ENCODE measurements at regions not wholly inside any gene's neighbourhood (a gene's known extent, or its start where the extent isn't known, plus 50 kb on each side); places are given as distances from the start of the nearest gene placed in this dataset.

DNA sequence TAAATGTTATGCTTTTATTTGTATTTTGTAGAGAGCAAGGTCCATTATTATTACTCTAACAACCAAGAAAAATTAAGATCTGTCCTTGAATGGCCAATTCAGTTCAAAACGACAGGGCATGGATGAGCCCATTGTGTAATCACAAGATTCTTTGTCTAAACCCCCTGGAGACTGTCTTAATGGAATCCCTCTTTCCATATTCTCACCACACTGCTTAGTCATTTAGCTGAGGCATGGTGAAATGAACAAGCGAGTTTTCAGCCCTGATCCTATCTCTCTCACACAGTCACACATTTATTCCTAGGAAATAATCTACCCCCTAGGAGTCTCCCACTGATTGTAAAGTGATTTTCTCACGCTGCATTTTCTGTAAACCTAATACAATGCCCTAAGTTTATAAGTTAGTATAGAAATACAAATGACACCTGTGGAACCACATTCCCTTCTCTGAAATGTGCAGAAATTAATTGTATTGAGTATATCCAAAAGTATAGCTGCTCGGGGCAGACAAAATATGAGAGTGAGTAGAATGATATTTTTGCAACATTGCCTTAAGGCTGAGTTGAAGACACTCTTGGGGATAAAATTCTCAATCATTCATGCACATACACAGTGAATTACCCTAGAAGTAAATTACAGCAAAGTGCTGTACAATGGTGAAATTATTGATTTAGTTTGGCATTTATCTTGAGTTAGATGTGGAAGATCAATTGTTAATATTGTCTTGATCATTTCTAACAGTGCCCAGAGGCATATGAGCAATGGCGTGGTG lies 119.7 kb upstream of the PCDH7 start:
- no peak overlapping the region for H3K27ac Mint-ChIP-seq
- no peak overlapping the region for H3K4me3 Mint-ChIP-seq
- no peaks in the 10 kb centered on the region for H3K4me1 Mint-ChIP-seq (ENCODE audit: low read depth)
- intact Hi-C loops (cut with micrococcal nuclease), result no loop called here
- TF ChIP-seq, protein P1, sequence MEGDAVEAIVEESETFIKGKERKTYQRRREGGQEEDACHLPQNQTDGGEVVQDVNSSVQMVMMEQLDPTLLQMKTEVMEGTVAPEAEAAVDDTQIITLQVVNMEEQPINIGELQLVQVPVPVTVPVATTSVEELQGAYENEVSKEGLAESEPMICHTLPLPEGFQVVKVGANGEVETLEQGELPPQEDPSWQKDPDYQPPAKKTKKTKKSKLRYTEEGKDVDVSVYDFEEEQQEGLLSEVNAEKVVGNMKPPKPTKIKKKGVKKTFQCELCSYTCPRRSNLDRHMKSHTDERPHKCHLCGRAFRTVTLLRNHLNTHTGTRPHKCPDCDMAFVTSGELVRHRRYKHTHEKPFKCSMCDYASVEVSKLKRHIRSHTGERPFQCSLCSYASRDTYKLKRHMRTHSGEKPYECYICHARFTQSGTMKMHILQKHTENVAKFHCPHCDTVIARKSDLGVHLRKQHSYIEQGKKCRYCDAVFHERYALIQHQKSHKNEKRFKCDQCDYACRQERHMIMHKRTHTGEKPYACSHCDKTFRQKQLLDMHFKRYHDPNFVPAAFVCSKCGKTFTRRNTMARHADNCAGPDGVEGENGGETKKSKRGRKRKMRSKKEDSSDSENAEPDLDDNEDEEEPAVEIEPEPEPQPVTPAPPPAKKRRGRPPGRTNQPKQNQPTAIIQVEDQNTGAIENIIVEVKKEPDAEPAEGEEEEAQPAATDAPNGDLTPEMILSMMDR (IDR thresholded peaks at IDR 0.05), result no peak
- peaks cover 7% of the 10 kb centered on the region for H3K9me3 Mint-ChIP-seq
- DNase-seq (no peak), ATAC-seq (no peak)
- no peaks in the 10 kb centered on the region for H3K36me3 Mint-ChIP-seq (ENCODE audit: low read depth)
- H3K27me3 Mint-ChIP-seq, result no peaks in the 10 kb centered on the region
- ChIA-PET POLR2A (no interaction called here), CTCF (no interaction called here)

DNA sequence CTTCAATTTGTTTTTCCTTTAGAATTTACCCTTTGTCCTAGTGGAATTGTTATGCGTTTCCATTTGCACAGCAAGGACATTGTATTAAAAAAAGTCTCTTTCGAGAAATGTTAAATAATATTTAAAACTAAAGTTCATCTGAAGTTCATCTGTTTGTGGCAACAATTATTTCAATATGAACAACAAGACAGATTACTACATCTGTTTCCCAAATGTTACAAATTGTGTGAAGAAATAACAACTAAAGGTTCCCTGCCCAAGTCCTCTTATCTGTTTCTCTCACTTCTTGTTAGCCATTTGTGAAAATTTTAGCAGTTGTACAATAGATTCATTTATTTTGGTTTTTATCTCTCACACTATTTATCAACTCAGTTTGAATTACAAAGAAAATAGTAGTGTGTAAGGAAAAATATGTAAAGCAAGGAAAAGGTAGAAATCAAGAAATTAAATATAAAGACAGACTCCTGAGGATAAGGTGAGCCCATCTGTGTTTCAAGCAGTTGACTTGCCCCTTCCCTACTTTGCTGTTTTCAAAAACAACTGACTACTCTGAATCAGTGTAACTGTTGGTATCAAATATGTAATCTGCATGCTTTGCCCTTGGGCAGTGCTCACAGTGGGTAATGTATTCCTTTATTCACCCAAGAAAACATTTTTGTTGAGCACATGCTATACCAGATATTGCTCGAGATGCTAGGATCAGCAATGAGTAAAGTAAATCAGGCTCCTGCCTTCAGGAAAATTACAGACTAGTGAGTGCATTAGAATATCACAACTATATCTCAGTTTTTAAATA lies 118.9 kb upstream of the PCDH7 start:
- DNase-seq, result no peak
- H3K27ac Mint-ChIP-seq, result no peak overlapping the region
- ChIA-PET POLR2A (no interaction called here), CTCF (no interaction called here)
- TF ChIP-seq, protein P1 (IDR thresholded peaks at IDR 0.05), result no peak
- H3K9me3 Mint-ChIP-seq, result peaks cover 7% of the 10 kb centered on the region
- no peaks in the 10 kb centered on the region for H3K36me3 Mint-ChIP-seq (ENCODE audit: low read depth)
- H3K4me3 Mint-ChIP-seq, result no peak overlapping the region
- H3K4me1 Mint-ChIP-seq (ENCODE audit: low read depth), result no peaks in the 10 kb centered on the region
- ATAC-seq, result no peak
- no peaks in the 10 kb centered on the region for H3K27me3 Mint-ChIP-seq
- intact Hi-C loops (cut with micrococcal nuclease), result no loop called here

DNA sequence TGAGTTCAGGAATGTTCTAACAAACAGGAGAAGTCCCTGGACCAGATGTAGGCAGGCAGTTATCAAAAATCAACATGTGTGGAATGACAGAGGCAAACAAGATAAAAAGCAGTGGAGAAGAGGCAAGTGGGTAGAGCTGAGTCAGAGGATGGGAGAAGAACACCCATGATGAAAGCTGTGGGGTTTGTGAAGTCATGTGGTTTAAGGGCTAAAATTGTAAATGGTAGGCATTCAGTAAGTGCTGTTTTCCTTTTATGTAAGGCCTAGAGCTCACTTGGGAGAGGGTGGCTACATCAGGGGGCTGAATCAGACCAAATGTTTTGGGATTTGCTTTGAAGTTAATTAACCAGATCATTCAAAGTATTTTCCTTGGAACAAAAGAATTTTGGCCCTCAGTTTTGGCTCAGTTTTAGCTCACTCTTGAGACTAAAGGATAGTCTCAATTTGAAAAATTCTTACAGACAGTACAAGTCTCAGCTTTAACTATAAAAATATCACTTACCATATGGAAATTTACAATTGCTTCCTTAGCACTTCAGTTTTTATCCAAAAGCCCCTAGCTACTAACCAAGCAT lies 114.5 kb upstream of the PCDH7 start:
- Mint-ChIP-seq H3K36me3 (ENCODE audit: low read depth) (no peaks in the 10 kb centered on the region), H3K9me3 (peaks cover 10% of the 10 kb centered on the region), H3K4me1 (ENCODE audit: low read depth) (no peaks in the 10 kb centered on the region), H3K27me3 (no peaks in the 10 kb centered on the region), H3K4me3 (no peak overlapping the region), H3K27ac (no peak overlapping the region)
- ATAC-seq, result no peak
- TF ChIP-seq, protein P1 (IDR thresholded peaks at IDR 0.05), result no peak
- ChIA-PET POLR2A (no interaction called here), CTCF (interaction anchor here (0.6 to 0.7 kb wide), 2 partner anchors 49 to 59 kb away, joined by 3 read pairs; no protein-coding TSS in a partner anchor)
- intact Hi-C loops (cut with micrococcal nuclease), result no loop called here
- no peak for DNase-seq

DNA sequence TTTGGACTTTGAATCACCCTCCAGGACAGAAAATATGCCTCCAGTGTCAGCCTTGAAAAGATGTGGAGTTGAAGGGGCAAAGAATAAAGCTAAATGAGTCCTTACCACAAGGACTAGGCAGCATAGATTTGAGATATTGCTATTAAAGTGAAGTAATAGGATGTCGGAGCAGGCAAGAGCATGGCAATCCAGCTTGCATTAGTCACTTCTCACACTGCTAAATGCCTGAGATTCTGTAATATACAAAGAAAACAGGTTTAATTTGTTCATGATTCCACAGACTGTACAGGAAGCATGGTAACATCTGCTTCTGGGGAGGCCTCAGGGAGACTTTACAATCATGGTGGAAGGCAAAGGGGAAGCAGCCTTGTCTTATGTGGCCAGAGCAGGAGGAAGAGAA lies 109.8 kb upstream of the PCDH7 start:
- no peak overlapping the region for H3K27ac Mint-ChIP-seq
- H3K27me3 Mint-ChIP-seq, result no peaks in the 10 kb centered on the region
- ATAC-seq, result no peak
- TF ChIP-seq, protein P1 (IDR thresholded peaks at IDR 0.05), result no peak
- H3K4me1 Mint-ChIP-seq (ENCODE audit: low read depth), result no peaks in the 10 kb centered on the region
- H3K4me3 Mint-ChIP-seq, result no peak overlapping the region
- intact Hi-C loops (cut with micrococcal nuclease), result no loop called here
- H3K9me3 Mint-ChIP-seq, result peaks cover 10% of the 10 kb centered on the region
- no peak for DNase-seq
- ChIA-PET CTCF (no interaction called here), POLR2A (no interaction called here)
- no peaks in the 10 kb centered on the region for H3K36me3 Mint-ChIP-seq (ENCODE audit: low read depth)

DNA sequence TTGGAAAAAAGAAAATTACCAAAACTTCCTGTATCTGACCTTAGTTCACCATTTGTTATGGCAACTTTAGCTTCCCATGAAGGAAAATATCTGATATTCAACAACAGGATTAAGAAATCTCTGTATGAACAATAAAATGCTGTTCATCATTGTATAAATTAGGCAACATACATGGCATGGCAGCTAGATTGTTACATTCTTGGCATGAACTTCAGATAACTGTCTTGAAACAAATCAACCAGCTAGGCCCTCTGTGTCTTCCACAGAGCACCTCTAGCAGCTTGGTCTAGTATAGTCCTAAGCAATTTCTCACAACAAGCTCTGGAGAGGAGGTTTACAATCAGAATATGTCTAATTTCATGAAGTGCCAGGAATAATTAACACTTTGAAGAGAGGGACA lies 105.4 kb upstream of the PCDH7 start:
- H3K27me3 Mint-ChIP-seq, result no peaks in the 10 kb centered on the region
- no peaks in the 10 kb centered on the region for H3K4me1 Mint-ChIP-seq (ENCODE audit: low read depth)
- ChIA-PET CTCF (no interaction called here), POLR2A (no interaction called here)
- no peak for DNase-seq
- intact Hi-C loops (cut with micrococcal nuclease), result no loop called here
- ATAC-seq, result no peak
- H3K9me3 Mint-ChIP-seq, result peaks cover 6% of the 10 kb centered on the region
- H3K27ac Mint-ChIP-seq, result no peak overlapping the region
- TF ChIP-seq, protein P1 (IDR thresholded peaks at IDR 0.05), result no peak
- H3K36me3 Mint-ChIP-seq (ENCODE audit: low read depth), result no peaks in the 10 kb centered on the region
- H3K4me3 Mint-ChIP-seq, result no peak overlapping the region

All from activated CD8-positive, alpha-beta T cell treated with anti-CD3 and anti-CD28 coated beads for 36 hours (primary cell).